HepG2 (cell line): ENCODE measurements at regions not wholly inside any gene's neighbourhood (a gene's known extent, or its start where the extent isn't known, plus 50 kb on each side); places are given as distances from the start of the nearest gene placed in this dataset.

ENCODE experiments used
- ATAC-seq: fragments of 200-7000 bp; cut with Tn5 transposase; 3 replicates; pipeline ENCODE4 v1.9.1; 2020; ENCODE audit warnings: mild to moderate bottlenecking, moderate library complexity
- BruUV-seq: library from RNA; stranded (reverse); fragments of 400-500 nt; replicated peaks from 2 replicates; lab custom pipeline; 2021; lab: Mats Ljungman, UMichigan
- CTCF ChIA-PET: fragments of 300-600 bp; formaldehyde crosslinking; extraction: SDS; loops from one replicate; lab custom pipeline; 2021; ENCODE audit warnings: low total read pairs, inconsistent platforms, low intra/inter-chr PET ratio; lab: Yijun Ruan, JAX
- POLR2A ChIA-PET: fragments of 350-600 bp; sonication (Branson Sonifier 250); formaldehyde crosslinking; loops from one replicate; lab custom pipeline; 2020; ENCODE audit warnings: antibody characterized with exemption, inconsistent platforms; lab: Yijun Ruan, JAX
- DNase-seq: peaks from one replicate; pipeline ENCODE4 v3.0.0-alpha.2; 2015; ENCODE audit warnings: low spot score
- FAIRE-seq: peaks from 3 replicates; lab custom pipeline; 2011; peaks lifted over from hg19 to GRCh38; lab: Jason Lieb, UNC
- H2AFZ ChIP-seq: one replicate; pipeline ENCODE4 v1.6.1; 2011; ENCODE audit warnings: low read length, inconsistent platforms
- H3K27ac ChIP-seq: fragments of 300-600 bp; 3 replicates; pipeline ENCODE4 v1.8.0; 2011; ENCODE audit warnings: mixed run types, mild to moderate bottlenecking, mixed read lengths, low read length, inconsistent platforms; ENCODE audit not compliant: insufficient read depth; ENCODE audit errors: extremely low read length
- H3K27me3 ChIP-seq, 2 experiments: fragments of 200-600 bp in 1 of 2; 2 replicates in 1 of 2; 3 replicates in 1 of 2; pipeline versions ENCODE4 v1.6.0 to v1.8.0; 2011; ENCODE audit warnings: low read length in 2 of 2, mild to moderate bottlenecking in 2 of 2, moderate library complexity in 2 of 2, inconsistent platforms in 1 of 2; ENCODE audit not compliant: insufficient read depth in 2 of 2, control insufficient read depth in 1 of 2
- H3K36me3 ChIP-seq, 2 experiments: fragments of 200-600 bp in 1 of 2; replicated peaks in 1 of 2; 2 replicates in 1 of 2; 3 replicates in 1 of 2; pipeline versions ENCODE4 v1.5.1 to v1.8.0; 2011; ENCODE audit warnings: low read length in 2 of 2, inconsistent platforms in 1 of 2; ENCODE audit not compliant: insufficient read depth in 2 of 2, control insufficient read depth in 1 of 2
- H3K4me1 ChIP-seq: 2 replicates; pipeline ENCODE4 v1.5.1; 2012; ENCODE audit warnings: low read length, inconsistent platforms; ENCODE audit not compliant: insufficient read depth
- H3K4me2 ChIP-seq: 2 replicates; pipeline ENCODE4 v1.6.0; 2011; ENCODE audit warnings: low read depth, low read length, inconsistent platforms
- H3K4me3 ChIP-seq, 3 experiments: fragments of 200-600 bp in 1 of 3; sonication (generic), shearing (Covaris generic) in 1 of 3; replicated peaks in 1 of 3; 2 replicates each; pipeline ENCODE4 v1.5.1; 2011 to 2016; ENCODE audit warnings: low read length in 3 of 3, inconsistent platforms in 2 of 3, low read depth in 2 of 3, mild to moderate bottlenecking in 2 of 3, control low read depth in 1 of 3, mixed read lengths in 1 of 3; ENCODE audit not compliant: insufficient read depth in 1 of 3
- H3K79me2 ChIP-seq: one replicate; pipeline ENCODE4 v1.6.1; 2011; ENCODE audit warnings: low read length, inconsistent platforms; ENCODE audit not compliant: insufficient read depth
- H3K9ac ChIP-seq: 2 replicates; pipeline ENCODE4 v1.6.0; 2011; ENCODE audit warnings: mild to moderate bottlenecking, low read depth, low read length, inconsistent platforms; ENCODE audit not compliant: insufficient read depth
- H3K9me3 ChIP-seq: 2 replicates; pipeline ENCODE4 v1.5.1; 2012; ENCODE audit warnings: mild to moderate bottlenecking, low read length
- H4K20me1 ChIP-seq: 2 replicates; pipeline ENCODE4 v1.6.0; 2011; ENCODE audit warnings: inconsistent platforms, mild to moderate bottlenecking, low read length, moderate library complexity; ENCODE audit not compliant: insufficient read depth
- BRD4 ChIP-seq: sonication (generic); formaldehyde crosslinking; IDR thresholded peaks from 2 replicates; pipeline ENCODE4 v1.4.0; 2020; ENCODE audit warnings: missing genetic modification reagents
- GMEB1 ChIP-seq: sonication (generic); formaldehyde crosslinking; IDR thresholded peaks from 2 replicates; pipeline ENCODE4 v1.5.1; 2020; ENCODE audit warnings: missing genetic modification reagents, mild to moderate bottlenecking, borderline replicate concordance
- KAT7 ChIP-seq: IDR thresholded peaks from 2 replicates; pipeline ENCODE4 v1.6.1; 2018; ENCODE audit warnings: borderline replicate concordance, missing compliant biosample characterization
- KMT2A ChIP-seq: sonication (generic); formaldehyde crosslinking; IDR thresholded peaks from 2 replicates; pipeline ENCODE4 v1.4.0; 2020; ENCODE audit warnings: missing genetic modification reagents
- RNF219 ChIP-seq: sonication (generic); formaldehyde crosslinking; IDR thresholded peaks from 2 replicates; pipeline ENCODE4 v1.5.0; 2020; ENCODE audit warnings: mild to moderate bottlenecking, missing genetic modification reagents
- ZNF282 ChIP-seq: fragments of 450-650 bp; IDR thresholded peaks from 2 replicates; pipeline ENCODE4 v1.6.1; 2018; ENCODE audit not compliant: partially characterized antibody
- ZNF468 ChIP-seq: sonication (generic); formaldehyde crosslinking; IDR thresholded peaks from 2 replicates; pipeline ENCODE4 v1.8.0; 2022; ENCODE audit warnings: mild to moderate bottlenecking, moderate library complexity, missing genetic modification reagents
- ZNF776 ChIP-seq: sonication (generic); formaldehyde crosslinking; IDR thresholded peaks from 2 replicates; pipeline ENCODE4 v1.4.0; 2020; ENCODE audit warnings: mild to moderate bottlenecking, missing genetic modification reagents
- whole genome bisulfite sequencing: methylation state at CpG from one replicate; pipeline ENCODE4 v1.1.6; 2017; ENCODE audit warnings: low lambda C conversion rate; 5-methylcytosine and 5-hydroxymethylcytosine counted together
- in situ Hi-C: cut with HindIII; loops from 2 replicates; pipeline ENCODE4 v1.10.0; 2017; ENCODE audit warnings: low pct_unique_long_range_greater_than_20kb; ENCODE audit not compliant: extremely low pct_ligation_motif_present
- intact Hi-C: fragments of 100-400 bp; cut with micrococcal nuclease; formaldehyde crosslinking; loops from one replicate; pipeline ENCODE4 v1.10.0; 2022; ENCODE audit not compliant: unreplicated experiment
- TF ChIP-seq, protein P1 (sequence below): sonication (generic); formaldehyde crosslinking; conservative IDR thresholded peaks from 2 replicates; pipeline ENCODE4 v1.4.0; 2020; ENCODE audit warnings: missing genetic modification reagents
- TF ChIP-seq, protein P2 (sequence below): sonication (generic); formaldehyde crosslinking; IDR thresholded peaks from 2 replicates; pipeline ENCODE4 v1.5.0; 2020; ENCODE audit warnings: mild to moderate bottlenecking, missing genetic modification reagents
- TF ChIP-seq, protein P3 (sequence below): sonication (generic); formaldehyde crosslinking; IDR thresholded peaks from 2 replicates; pipeline ENCODE4 v1.5.1; 2020; ENCODE audit warnings: missing genetic modification reagents, mild to moderate bottlenecking, borderline replicate concordance

DNA sequence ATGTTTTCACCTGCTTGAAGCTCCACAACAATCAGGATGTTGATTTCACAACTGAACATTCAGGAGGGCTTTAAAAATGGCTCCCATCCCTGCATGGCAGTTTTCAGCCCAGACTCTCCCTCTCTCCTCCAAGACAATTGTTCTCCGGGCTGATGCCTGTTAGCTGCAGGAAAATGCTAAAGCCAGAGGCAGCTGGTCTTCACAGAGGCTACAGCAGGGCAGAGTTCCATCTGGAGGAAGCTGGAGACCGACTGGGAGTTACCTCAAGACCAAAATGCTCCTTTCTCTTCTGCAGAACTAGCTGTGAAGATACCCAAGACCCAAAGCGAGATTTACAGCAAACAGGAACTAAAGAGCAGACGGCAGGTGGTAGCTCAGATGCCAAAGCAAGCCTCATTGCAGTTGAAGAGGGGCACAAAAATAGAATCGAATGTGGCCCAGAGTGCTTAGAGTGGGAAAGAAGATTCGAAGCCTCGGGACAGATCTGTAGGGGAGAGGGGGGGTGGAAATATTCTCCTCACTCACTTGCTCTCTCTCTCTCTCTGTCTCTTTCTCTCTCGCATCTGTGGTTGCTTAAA, 423.6 kb downstream of the ZNF521 start:
- Histone ChIP-seq H3K4me1 (peaks cover 13% of the 10 kb centered on the region; the same call in 1 of the 2 replicates), H3K4me3 (no peak overlapping the region), H3K9ac (no peak overlapping the region), H3K27ac (no peak overlapping the region), H3K36me3 (no peaks in the 10 kb centered on the region), H3K27me3 (peaks cover 0 to 3% of the 10 kb centered on the region in 2 experiments; a peak in 1 of 5 replicates), H3K4me2 (no peak overlapping the region)
- intact Hi-C loops, result no loop called here
- 18% methylated on average over 8 of the region's 8 CpGs for WGBS
- CTCF ChIA-PET, result no interaction called here
- no peak for TF ChIP-seq BRD4 (CRISPR knock-in tag)
- TF ChIP-seq, all 625 proteins: peak for 0
- POLR2A ChIA-PET, result no interaction called here
- FAIRE-seq, result no peak
- DNase-seq, result no peak
- Histone ChIP-seq H3K79me2 (no peaks in the 10 kb centered on the region), H3K9me3 (no peaks in the 10 kb centered on the region), H2AFZ (no peak overlapping the region), H4K20me1 (no peaks in the 10 kb centered on the region)
- in situ Hi-C loops, result no loop called here
- no TSS peak for BruUV-seq
- no peak for ATAC-seq

DNA sequence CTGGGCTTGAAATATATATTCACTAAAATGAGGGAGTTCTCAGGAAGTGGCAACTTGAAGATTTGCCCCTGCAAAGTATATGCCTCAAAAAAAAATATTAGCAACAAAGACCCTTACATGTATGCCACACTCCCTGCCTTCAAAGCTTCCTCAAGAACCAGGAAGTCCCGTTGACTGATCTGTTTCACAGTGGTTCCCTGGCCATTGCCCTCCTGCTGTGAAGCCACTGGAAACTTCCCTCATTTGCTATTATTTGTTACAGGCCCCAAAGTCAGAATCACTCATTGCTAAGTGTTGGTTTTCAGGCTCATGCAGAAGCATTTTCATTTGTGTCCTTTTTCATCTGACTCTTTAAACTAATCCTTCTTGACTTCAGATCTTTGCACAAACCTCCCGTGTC, 421.5 kb downstream of the ZNF521 start:
- BruUV-seq, result no TSS peak
- intact Hi-C loops, result no loop called here
- CTCF ChIA-PET, result no interaction called here
- TF ChIP-seq ZNF776 (CRISPR knock-in tag), result no peak
- TF ChIP-seq RNF219 (CRISPR knock-in tag), result no peak
- TF ChIP-seq, protein P1, sequence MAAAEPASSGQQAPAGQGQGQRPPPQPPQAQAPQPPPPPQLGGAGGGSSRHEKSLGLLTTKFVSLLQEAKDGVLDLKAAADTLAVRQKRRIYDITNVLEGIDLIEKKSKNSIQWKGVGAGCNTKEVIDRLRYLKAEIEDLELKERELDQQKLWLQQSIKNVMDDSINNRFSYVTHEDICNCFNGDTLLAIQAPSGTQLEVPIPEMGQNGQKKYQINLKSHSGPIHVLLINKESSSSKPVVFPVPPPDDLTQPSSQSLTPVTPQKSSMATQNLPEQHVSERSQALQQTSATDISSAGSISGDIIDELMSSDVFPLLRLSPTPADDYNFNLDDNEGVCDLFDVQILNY, result no peak
- TF ChIP-seq, protein P2, sequence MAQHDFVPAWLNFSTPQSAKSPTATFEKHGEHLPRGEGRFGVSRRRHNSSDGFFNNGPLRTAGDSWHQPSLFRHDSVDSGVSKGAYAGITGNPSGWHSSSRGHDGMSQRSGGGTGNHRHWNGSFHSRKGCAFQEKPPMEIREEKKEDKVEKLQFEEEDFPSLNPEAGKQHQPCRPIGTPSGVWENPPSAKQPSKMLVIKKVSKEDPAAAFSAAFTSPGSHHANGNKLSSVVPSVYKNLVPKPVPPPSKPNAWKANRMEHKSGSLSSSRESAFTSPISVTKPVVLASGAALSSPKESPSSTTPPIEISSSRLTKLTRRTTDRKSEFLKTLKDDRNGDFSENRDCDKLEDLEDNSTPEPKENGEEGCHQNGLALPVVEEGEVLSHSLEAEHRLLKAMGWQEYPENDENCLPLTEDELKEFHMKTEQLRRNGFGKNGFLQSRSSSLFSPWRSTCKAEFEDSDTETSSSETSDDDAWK (CRISPR knock-in tag), result no peak
- no peak for TF ChIP-seq KMT2A (CRISPR knock-in tag)
- no peak for TF ChIP-seq KAT7
- TF ChIP-seq, protein P3, sequence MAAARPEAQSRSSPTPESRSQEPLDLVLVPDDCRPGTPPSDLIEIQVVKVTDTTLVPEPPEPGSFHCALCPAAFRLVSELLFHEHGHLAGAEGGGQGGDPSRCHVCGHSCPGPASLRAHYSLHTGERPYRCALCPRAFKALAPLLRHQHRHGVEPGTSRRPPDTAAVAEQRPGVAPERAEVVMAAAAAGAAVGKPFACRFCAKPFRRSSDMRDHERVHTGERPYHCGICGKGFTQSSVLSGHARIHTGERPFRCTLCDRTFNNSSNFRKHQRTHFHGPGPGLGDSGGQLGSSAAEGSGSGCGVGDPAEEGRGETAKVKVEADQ (CRISPR knock-in tag), result no peak
- TF ChIP-seq GMEB1 (CRISPR knock-in tag), result no peak
- TF ChIP-seq ZNF282, result no peak
- TF ChIP-seq ZNF468, result no peak

More for the DNA sequence above, 421.5 kb downstream of the ZNF521 start:
- no peak overlapping the region for H3K4me3 ChIP-seq
- DNase-seq (no peak), FAIRE-seq (no peak), ATAC-seq (no peak)
- H4K20me1 ChIP-seq, result no peaks in the 10 kb centered on the region
- H3K4me1 ChIP-seq, result peaks cover 13% of the 10 kb centered on the region; the same call in 1 of the 2 replicates
- H3K9me3 ChIP-seq, result no peaks in the 10 kb centered on the region
- no peaks in the 10 kb centered on the region for H3K27me3 ChIP-seq
- 0% methylated on average over 2 of the region's 2 CpGs for WGBS
- no peaks in the 10 kb centered on the region for H3K36me3 ChIP-seq
- H3K9ac ChIP-seq, result no peak overlapping the region
- H3K79me2 ChIP-seq, result no peaks in the 10 kb centered on the region
- in situ Hi-C loops, result no loop called here
- H2AFZ ChIP-seq, result no peak overlapping the region
- H3K27ac ChIP-seq, result no peak overlapping the region
- POLR2A ChIA-PET, result no interaction called here
- no peak overlapping the region for H3K4me2 ChIP-seq
